Activated CD4-positive, alpha-beta memory T cell treated with anti-CD3 and anti-CD28 coated beads, Interleukin-2, amount 10 ng/mL, durations not matched to agents 7 days and 5 days (primary cell): ENCODE measurements at regions not wholly inside any gene's neighbourhood (a gene's known extent, or its start where the extent isn't known, plus 50 kb on each side); places are given as distances from the start of the nearest gene placed in this dataset.
"Not testable (repeated sequence)": the region's sequence is repeated elsewhere in the genome, so short reads cannot be mapped to it uniquely, and the experiment has no call there.

Experiments used
- CTCF ChIA-PET: fragments of 350-600 bp; sonication (Branson Sonifier 250); formaldehyde crosslinking; loops from one replicate; lab custom pipeline; 2021; ENCODE audit warnings: antibody characterized with exemption, inconsistent platforms; lab: Charles Lee
- POLR2A ChIA-PET: fragments of 350-600 bp; sonication (Branson Sonifier 250); formaldehyde crosslinking; loops from one replicate; lab custom pipeline; 2021; ENCODE audit warnings: antibody characterized with exemption; lab: Charles Lee
- DNase-seq: peaks from one replicate; pipeline ENCODE4 v3.0.0-alpha.2; 2020
- H3K27ac Mint-ChIP-seq: one replicate; pipeline ENCODE4 v1.8.0; 2021; ENCODE audit warnings: mild to moderate bottlenecking, mixed read lengths
- H3K27me3 Mint-ChIP-seq: one replicate; pipeline ENCODE4 v1.8.0; 2021; ENCODE audit warnings: mixed read lengths
- H3K36me3 Mint-ChIP-seq: one replicate; pipeline ENCODE4 v1.8.0; 2021; ENCODE audit warnings: low read depth, mixed read lengths
- H3K4me1 Mint-ChIP-seq: one replicate; pipeline ENCODE4 v1.8.0; 2021; ENCODE audit warnings: mixed read lengths
- H3K4me3 Mint-ChIP-seq: one replicate; pipeline ENCODE4 v1.8.0; 2021; ENCODE audit warnings: mild to moderate bottlenecking, mixed read lengths
- H3K9me3 Mint-ChIP-seq: one replicate; pipeline ENCODE4 v1.8.0; 2021; ENCODE audit warnings: mixed read lengths

DNA sequence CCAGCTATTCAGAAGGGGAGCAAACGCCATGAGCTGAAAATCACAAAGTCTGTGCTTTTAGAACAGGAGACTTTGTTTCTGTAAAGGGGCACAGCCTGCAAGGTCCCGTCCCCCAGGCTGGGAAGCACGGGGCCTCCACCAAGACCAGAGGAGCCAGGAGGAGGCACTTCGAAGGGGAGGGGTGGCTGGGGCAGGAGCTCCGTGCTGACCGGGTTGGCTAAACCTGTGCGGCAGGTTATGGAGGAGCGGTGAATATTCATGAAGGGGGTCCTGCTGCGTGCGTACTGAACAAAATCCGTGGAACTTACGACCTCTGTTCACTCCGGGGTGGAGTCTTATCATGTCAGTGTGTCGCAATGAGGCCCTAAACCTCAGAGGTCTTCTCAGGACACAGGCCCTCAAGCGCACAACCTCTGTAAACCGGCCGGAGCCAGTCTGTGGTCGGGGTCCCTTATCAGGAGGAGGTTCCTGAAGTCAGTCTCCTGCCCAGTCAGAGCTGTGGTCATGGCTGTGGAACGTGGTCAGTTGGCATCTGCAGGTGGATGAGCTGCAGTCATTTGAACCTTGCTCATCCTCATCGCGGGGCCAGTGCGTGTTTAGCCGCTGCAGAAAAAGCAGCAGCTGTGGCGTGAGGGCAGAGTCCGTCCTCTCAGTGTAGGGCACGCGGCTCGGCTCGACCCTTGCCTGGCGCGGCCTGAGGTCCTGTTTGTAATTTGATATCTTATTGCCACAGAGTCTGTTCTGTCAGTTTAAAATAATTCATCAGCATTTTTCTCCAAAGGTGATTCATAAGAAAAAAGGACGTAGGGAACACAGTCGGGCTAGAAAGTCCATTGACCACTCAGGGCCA, 5507.7 kb upstream of the TPTE start:
- DNase-seq, H3K9me3 Mint-ChIP-seq: not testable (repeated sequence)

DNA sequence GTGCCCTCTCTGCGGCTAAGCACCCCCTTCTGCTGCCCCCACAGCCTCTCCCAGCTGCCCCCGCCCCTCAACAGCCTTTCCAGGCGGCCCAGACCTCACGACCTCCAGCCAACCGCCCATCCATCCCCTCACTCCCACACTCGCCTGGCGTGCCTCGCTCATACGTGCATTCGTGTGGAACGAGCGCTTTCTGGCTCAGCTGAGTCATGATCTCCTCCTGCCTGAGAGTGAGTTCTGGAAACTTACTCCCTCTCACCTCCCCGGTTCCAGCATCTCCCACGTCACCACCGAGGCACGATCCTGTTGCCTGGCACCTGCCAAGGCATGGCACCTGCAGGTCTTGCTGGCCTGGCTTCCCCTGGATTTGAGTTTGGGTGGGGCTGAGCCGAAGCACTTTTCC, 5506.2 kb upstream of the TPTE start:
- H3K36me3 Mint-ChIP-seq, POLR2A ChIA-PET, H3K4me1 Mint-ChIP-seq: not testable (repeated sequence)

More for the DNA sequence above, 5507.7 kb upstream of the TPTE start:
- H3K4me1 Mint-ChIP-seq, POLR2A ChIA-PET, H3K4me3 Mint-ChIP-seq, CTCF ChIA-PET, H3K27me3 Mint-ChIP-seq, H3K27ac Mint-ChIP-seq, H3K36me3 Mint-ChIP-seq: not testable (repeated sequence)

DNA sequence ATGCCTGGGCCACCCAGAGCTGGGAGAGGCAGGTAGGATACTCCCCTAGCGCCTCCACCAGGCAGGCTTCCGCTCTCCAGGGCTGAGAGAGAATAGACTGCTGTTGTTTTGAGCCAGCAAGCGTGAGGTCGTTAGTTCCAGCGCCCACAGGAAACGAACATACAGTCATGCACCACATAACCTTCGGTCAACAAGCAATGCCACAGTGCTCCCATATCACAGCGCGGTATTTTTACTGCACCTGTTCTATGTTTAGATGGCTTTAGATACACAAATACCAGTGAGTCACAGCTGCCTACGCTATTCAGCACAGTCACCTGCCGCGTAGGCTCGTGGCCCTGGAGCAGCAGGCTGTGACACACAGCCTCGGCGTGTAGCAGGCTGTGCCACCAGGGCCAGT, 5502.3 kb upstream of the TPTE start:
- DNase-seq, H3K4me3 Mint-ChIP-seq, H3K4me1 Mint-ChIP-seq, H3K27me3 Mint-ChIP-seq, H3K36me3 Mint-ChIP-seq, POLR2A ChIA-PET, H3K9me3 Mint-ChIP-seq, CTCF ChIA-PET, H3K27ac Mint-ChIP-seq: not testable (repeated sequence)

More for the DNA sequence above, 5506.2 kb upstream of the TPTE start:
- H3K9me3 Mint-ChIP-seq, CTCF ChIA-PET, H3K27ac Mint-ChIP-seq, DNase-seq, H3K4me3 Mint-ChIP-seq, H3K27me3 Mint-ChIP-seq: not testable (repeated sequence)

DNA sequence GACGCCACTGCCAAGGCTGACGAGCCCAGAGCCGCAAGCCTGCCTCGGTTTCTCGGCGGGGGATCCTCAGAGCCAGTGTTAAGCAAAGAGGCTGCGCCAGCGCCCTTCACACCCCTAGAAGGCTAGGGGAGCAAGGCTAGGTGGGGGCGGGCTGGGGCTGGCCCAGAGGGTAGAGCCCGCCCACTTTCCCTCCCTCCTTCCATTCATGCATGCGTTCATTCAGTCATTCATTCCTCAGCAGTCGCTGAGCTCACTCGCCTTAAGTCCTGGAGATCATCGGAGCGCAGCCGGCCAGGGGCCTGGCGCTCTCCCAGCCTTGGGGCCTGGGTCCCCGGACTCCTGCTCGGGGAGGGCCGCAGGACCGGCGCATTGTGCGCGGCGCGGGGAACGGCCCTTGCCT, 5499.6 kb upstream of the TPTE start:
- H3K27me3 Mint-ChIP-seq, POLR2A ChIA-PET, H3K27ac Mint-ChIP-seq, DNase-seq, H3K36me3 Mint-ChIP-seq, CTCF ChIA-PET, H3K9me3 Mint-ChIP-seq, H3K4me1 Mint-ChIP-seq, H3K4me3 Mint-ChIP-seq: not testable (repeated sequence)

DNA sequence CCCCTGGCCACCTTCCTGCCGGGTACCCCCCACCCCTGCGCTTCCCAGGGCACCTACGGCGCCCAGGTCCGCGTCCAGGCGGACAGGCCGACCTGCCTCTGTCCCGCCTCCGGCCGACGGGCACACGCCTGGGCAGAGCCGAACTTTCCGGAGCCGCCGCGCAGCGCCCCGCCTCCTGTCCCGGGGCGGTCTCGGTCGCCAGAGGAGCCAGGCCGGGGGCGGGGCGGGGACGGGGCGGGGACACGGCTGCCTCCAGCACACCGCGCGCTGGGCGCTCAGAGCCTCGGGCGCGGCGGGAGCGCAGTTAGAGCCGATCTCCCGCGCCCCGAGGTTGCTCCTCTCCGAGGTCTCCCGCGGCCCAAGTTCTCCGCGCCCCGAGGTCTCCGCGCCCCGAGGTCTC, 5499.1 kb upstream of the TPTE start:
- H3K4me1 Mint-ChIP-seq, H3K4me3 Mint-ChIP-seq, POLR2A ChIA-PET, CTCF ChIA-PET, H3K27me3 Mint-ChIP-seq, H3K36me3 Mint-ChIP-seq, H3K27ac Mint-ChIP-seq, H3K9me3 Mint-ChIP-seq, DNase-seq: not testable (repeated sequence)

DNA sequence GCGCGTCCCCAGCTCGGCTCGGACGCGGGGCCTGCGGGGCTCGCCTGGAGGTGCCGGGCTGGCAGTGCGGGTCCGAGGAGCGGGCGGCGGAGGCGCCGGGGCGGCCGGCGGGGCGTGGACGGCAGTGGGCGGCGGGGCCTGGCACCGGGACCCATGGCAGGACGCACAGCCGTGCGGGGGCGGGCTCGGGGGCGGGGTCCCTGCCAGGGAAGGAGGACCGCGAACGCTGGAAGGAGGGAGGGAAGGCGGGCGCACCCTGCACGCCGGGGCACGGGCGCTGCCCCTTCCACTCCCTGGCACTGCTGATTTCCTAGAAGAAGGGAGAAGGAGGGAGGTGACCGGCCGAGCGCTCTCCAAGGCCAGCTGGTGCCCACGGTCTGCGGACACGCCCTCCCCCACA, 5498.6 kb upstream of the TPTE start:
- POLR2A ChIA-PET, H3K4me3 Mint-ChIP-seq, DNase-seq, H3K27me3 Mint-ChIP-seq, H3K27ac Mint-ChIP-seq, H3K4me1 Mint-ChIP-seq, H3K9me3 Mint-ChIP-seq, CTCF ChIA-PET, H3K36me3 Mint-ChIP-seq: not testable (repeated sequence)

DNA sequence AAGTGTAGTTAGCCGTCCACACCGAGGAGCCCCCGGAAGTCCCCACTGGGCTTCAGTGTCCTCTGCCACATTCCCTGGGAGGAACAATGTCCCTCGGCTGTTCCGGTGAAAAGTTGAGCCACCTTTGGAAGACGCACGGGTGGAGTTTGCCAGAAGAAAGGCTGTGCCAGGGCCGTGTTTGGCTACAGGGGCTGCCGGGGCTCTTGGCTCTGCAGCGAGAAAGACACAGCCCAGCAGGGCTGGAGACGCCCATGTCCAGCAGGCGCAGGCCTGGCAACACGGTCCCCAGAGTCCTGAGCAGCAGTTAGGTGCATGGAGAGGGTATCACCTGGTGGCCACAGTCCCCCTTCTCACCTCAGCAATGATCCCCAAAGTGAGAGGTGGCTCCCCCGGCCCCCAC, 5486.2 kb upstream of the TPTE start:
- DNase-seq, CTCF ChIA-PET, H3K27ac Mint-ChIP-seq, H3K9me3 Mint-ChIP-seq, POLR2A ChIA-PET, H3K27me3 Mint-ChIP-seq, H3K4me1 Mint-ChIP-seq, H3K36me3 Mint-ChIP-seq, H3K4me3 Mint-ChIP-seq: not testable (repeated sequence)

DNA sequence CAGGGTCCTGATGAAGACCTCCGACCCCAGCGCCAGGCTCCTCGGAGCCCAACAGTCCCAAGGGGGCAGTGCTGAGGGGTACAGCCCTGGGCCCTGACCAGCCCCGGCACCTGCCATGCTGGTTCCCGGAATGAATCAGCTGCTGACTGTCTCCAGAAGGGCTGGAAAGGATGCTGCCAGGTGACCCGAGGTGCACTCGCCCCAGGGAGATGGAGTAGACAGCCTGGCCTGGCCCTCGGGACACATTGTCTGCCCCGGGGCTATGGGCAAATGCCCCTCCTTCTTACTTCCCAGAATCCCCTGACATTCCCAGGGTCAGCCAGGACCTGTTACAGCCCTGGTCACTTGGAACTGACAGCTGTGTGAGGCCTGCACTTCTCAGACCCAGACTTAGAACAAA, 5485.8 kb upstream of the TPTE start:
- CTCF ChIA-PET, result not testable (repeated sequence)

DNA sequence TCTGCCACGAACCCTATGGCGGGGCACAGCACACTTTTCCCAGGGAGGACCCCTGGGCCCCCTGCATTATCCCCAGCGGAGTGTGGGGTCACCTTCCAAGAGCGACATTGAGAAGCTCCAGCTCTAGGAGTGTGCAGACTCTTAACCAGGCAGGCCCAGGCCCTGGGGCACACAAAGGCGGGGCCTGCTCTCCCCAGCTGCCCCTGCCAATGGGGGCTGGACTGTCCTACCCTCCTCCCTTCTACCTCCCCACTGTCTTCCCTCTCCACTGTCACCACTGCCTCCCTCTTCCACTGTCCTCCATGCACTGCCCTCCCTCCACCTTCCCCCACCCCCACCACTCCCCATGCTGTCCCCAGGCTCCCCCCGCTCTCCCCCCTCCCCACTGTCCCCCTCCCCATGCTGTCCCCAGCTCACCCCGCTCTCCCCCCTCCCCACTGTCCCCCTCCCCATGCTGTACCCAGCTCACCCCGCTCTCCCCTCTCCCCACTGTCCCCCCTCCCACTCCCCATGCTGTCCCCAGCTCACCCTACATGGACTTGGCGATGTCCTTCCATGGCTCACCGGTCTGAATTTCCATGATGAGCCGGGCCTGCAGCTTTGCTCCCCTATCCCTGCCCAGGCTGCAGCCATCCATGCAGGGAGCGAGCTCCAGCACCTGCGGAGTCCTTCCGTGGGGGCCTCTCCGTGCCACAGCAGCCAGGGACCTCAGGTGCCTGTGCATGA, 5483.6 kb upstream of the TPTE start:
- H3K4me1 Mint-ChIP-seq, H3K9me3 Mint-ChIP-seq, H3K4me3 Mint-ChIP-seq, POLR2A ChIA-PET, H3K27ac Mint-ChIP-seq, H3K36me3 Mint-ChIP-seq, H3K27me3 Mint-ChIP-seq, CTCF ChIA-PET, DNase-seq: not testable (repeated sequence)

More for the DNA sequence above, 5485.8 kb upstream of the TPTE start:
- H3K4me1 Mint-ChIP-seq, DNase-seq, H3K27ac Mint-ChIP-seq, H3K9me3 Mint-ChIP-seq, H3K36me3 Mint-ChIP-seq, POLR2A ChIA-PET, H3K27me3 Mint-ChIP-seq, H3K4me3 Mint-ChIP-seq: not testable (repeated sequence)

DNA sequence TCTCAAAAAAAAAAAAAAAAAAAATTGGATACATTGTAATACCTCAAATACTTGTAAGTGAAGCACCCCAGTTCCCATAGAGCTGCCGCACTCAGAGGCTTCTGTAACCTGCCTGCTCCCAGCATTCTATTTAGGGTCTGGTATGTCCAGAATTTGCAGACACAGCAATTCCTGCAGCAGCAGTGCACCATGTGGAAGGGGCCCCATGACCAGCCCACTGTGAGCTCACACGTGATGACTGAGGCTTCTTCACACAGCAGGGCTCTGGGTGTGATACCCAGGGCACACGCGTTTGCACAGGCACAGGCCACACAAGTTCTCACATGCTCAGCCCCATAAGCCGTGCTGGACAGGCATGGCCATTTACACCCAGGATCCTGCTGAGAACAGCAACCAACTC, 5481.5 kb upstream of the TPTE start:
- H3K27me3 Mint-ChIP-seq, H3K4me1 Mint-ChIP-seq, CTCF ChIA-PET, H3K9me3 Mint-ChIP-seq, H3K36me3 Mint-ChIP-seq, H3K4me3 Mint-ChIP-seq, DNase-seq, H3K27ac Mint-ChIP-seq, POLR2A ChIA-PET: not testable (repeated sequence)

DNA sequence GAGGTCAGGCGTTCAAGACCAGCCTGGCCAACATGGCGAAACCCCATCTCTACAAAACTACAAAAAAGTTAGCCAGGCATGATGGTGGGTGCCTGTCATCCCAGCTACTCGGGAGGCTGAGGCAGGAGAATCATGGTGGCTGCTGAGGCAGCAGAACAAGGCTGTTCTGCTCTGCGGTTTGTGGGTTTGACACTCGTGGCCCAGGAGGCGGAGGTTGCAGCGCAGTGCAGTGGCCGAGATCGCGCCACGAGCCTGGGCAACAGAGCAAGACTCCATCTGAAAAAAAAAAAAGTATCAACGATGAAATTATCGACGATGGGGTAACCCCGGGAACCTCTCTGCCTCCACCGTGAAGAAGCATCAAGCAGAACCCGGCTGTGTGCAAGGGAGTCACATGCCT, 5478.8 kb upstream of the TPTE start:
- H3K4me1 Mint-ChIP-seq, POLR2A ChIA-PET, H3K27ac Mint-ChIP-seq, H3K36me3 Mint-ChIP-seq, H3K27me3 Mint-ChIP-seq, H3K9me3 Mint-ChIP-seq, H3K4me3 Mint-ChIP-seq, DNase-seq, CTCF ChIA-PET: not testable (repeated sequence)

DNA sequence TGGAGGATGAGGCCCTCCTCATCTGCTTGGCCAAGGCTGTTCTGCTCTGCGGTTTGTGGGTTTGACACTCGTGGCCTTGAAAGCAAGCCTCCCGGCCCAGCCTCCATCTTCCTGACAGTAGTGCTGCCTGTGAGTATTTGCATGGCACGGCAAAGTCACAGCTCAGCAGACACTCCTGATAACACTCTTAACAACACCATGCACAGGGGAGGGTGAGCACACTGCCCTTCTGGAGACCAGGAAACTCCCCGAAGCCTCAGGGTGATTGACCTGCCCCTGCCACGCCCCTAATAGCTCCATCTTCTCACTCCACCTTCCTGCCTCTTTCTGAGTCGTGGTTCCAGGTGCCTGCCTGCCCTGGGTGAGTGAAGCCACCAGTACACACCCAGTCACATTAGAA, 5476.6 kb upstream of the TPTE start:
- H3K9me3 Mint-ChIP-seq, H3K27ac Mint-ChIP-seq, H3K27me3 Mint-ChIP-seq, DNase-seq, POLR2A ChIA-PET, CTCF ChIA-PET, H3K36me3 Mint-ChIP-seq, H3K4me3 Mint-ChIP-seq, H3K4me1 Mint-ChIP-seq: not testable (repeated sequence)

DNA sequence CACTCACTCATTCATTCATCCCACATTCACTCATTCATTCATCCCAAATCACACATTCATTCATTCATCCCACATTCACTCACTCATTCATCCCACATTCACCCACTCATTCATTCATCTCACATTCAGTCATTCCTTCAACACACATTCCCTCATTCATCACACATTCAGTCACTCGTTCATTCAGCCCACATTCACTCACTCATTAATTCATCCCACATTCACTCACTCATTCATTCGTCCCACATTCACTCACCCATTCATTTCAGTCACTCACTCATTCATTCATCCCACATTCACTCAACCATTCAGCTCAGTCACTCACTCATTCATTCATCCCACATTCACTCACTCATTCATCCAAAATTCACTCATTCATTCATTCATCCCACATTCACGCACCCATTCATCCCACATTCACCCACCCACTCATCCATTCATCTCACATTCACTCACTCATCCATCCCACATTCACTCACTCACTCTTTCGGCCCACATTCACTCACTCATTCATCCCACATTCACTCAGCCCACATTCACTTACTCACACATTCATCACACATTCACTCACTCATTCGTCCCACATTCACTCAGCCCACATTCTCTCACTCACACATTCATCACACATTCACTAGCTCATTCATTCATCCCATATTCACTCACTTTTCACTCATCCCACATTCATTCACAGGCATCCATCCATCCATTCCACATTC, 5469.9 kb upstream of the TPTE start:
- POLR2A ChIA-PET, H3K9me3 Mint-ChIP-seq, H3K27me3 Mint-ChIP-seq, CTCF ChIA-PET, H3K4me1 Mint-ChIP-seq, DNase-seq, H3K36me3 Mint-ChIP-seq, H3K4me3 Mint-ChIP-seq: not testable (repeated sequence)
- peak overlapping the region; percentile 38 for H3K27ac Mint-ChIP-seq
